Esophagus squamous epithelium (tissue), 4 donors: ENCODE measurements at regions not wholly inside any gene's neighbourhood (a gene's known extent, or its start where the extent isn't known, plus 50 kb on each side); places are given as distances from the start of the nearest gene placed in this dataset.

Experiments used
- CTCF ChIP-seq, 6 experiments: fragments of 450-650 bp in 4 of 6; fragments of 200-600 bp in 2 of 6; sonication (generic) in 2 of 6; IDR thresholded peaks; one replicate each; pipeline ENCODE4 v1.5.1; 2016 to 2019; ENCODE audit warnings: antibody characterized with exemption in 6 of 6, mild to moderate bottlenecking in 4 of 6, moderate library complexity in 4 of 6
- POLR2A ChIP-seq, 4 donors: fragments of 450-650 bp; IDR thresholded peaks; one replicate each; pipeline ENCODE4 v1.6.1; 2017; ENCODE audit warnings: antibody characterized with exemption in 4 of 4, mild to moderate bottlenecking in 4 of 4, moderate library complexity in 3 of 4

DNA sequence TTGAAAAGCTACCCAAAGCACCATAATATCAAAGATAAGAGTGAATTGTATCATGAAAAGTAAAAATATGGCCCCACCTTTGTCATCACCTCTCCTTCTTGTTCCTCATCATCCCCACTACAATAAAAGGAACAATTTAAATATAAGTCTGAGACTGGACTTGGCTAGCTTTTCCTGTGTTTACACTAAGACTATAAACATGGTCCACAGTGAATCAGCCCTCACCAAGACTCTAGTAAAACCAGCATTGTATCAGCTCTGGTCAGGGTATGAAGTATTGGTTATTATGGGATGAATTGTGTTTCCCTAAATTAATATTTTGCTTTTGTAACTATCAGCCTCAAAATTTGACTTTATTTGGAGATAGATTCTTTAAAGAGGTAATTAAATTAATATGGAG lies 105.4 kb downstream of the SLC25A46 start:
- TF ChIP-seq CTCF (IDR thresholded peaks at IDR 0.05) (no peak), POLR2A (IDR thresholded peaks at IDR 0.05) (no peak)
